Fibroblast of skin of right quadriceps (primary cell): ENCODE measurements at regions not wholly inside any gene's neighbourhood (a gene's known extent, or its start where the extent isn't known, plus 50 kb on each side); places are given as distances from the start of the nearest gene placed in this dataset.
"Not testable (repeated sequence)": the region's sequence is repeated elsewhere in the genome, so short reads cannot be mapped to it uniquely, and the experiment has no call there.

ENCODE experiments used
- DNase-seq: peaks from one replicate; pipeline ENCODE4 v3.0.0-alpha.2; 2013

GRCh38 chr6:126821706-126822105 is 296.8 kb upstream of the RSPO3 start:
- DNase-seq = no peak

GRCh38 chr6:126824226-126824625 is 294.2 kb upstream of the RSPO3 start:
- DNase-seq = peak; percentile 4

- no peak for DNase-seq
Observed at GRCh38 chr6:126824815-126825214, 293.7 kb upstream of the RSPO3 start.

- peak; percentile 29 for DNase-seq
Observed at GRCh38 chr6:126826166-126826714, 292.2 kb upstream of the RSPO3 start.

GRCh38 chr6:126831461-126831860 is 287.0 kb upstream of the RSPO3 start:
- DNase-seq = no peak

GRCh38 chr6:126842769-126843168 is 275.7 kb upstream of the RSPO3 start:
- no peak for DNase-seq

GRCh38 chr6:126848119-126848518 is 270.4 kb upstream of the RSPO3 start:
- no peak for DNase-seq

GRCh38 chr6:126867641-126868040 is 250.8 kb upstream of the RSPO3 start:
- DNase-seq = no peak

GRCh38 chr6:126873351-126873750 is 245.1 kb upstream of the RSPO3 start:
- no peak for DNase-seq

- no peak for DNase-seq
Observed at GRCh38 chr6:126873791-126874190, 244.7 kb upstream of the RSPO3 start.

- DNase-seq = no peak
Observed at GRCh38 chr6:126876446-126876845, 242.0 kb upstream of the RSPO3 start.

GRCh38 chr6:126880964-126881363 is 237.5 kb upstream of the RSPO3 start:
- no peak for DNase-seq

GRCh38 chr6:126886106-126886505 is 232.4 kb upstream of the RSPO3 start:
- DNase-seq = peak; percentile 13

- DNase-seq = no peak
Observed at GRCh38 chr6:126888727-126889725, 229.4 kb upstream of the RSPO3 start.

GRCh38 chr6:126890055-126890454 is 228.4 kb upstream of the RSPO3 start:
- DNase-seq = no peak

- no peak for DNase-seq
Observed at GRCh38 chr6:126891158-126891557, 227.3 kb upstream of the RSPO3 start.

GRCh38 chr6:126892869-126893268 is 225.6 kb upstream of the RSPO3 start:
- DNase-seq = not testable (repeated sequence)

- DNase-seq = no peak
Observed at GRCh38 chr6:126897758-126898157, 220.7 kb upstream of the RSPO3 start.

GRCh38 chr6:126904176-126904575 is 214.3 kb upstream of the RSPO3 start:
- DNase-seq = no peak

GRCh38 chr6:126905917-126906316 is 212.6 kb upstream of the RSPO3 start:
- DNase-seq = no peak

- DNase-seq = no peak
Observed at GRCh38 chr6:126907312-126907711, 211.2 kb upstream of the RSPO3 start.

GRCh38 chr6:126907996-126908395 is 210.5 kb upstream of the RSPO3 start:
- DNase-seq = no peak

- DNase-seq = no peak
Observed at GRCh38 chr6:126909493-126909892, 209.0 kb upstream of the RSPO3 start.

- DNase-seq = no peak
Observed at GRCh38 chr6:126913651-126914050, 204.8 kb upstream of the RSPO3 start.
